NT2/D1 (cell line): ENCODE measurements at regions not wholly inside any gene's neighbourhood (a gene's known extent, or its start where the extent isn't known, plus 50 kb on each side); places are given as distances from the start of the nearest gene placed in this dataset.

ENCODE experiments used
- SUZ12 ChIP-seq: IDR thresholded peaks from 2 replicates; pipeline ENCODE4 v1.6.1; 2011; ENCODE audit not compliant: insufficient read length, insufficient read depth; ENCODE audit errors: extremely low read depth
- YY1 ChIP-seq: IDR thresholded peaks from 2 replicates; pipeline ENCODE4 v1.6.1; 2011; ENCODE audit not compliant: insufficient read length, insufficient read depth
- ZNF274 ChIP-seq: IDR thresholded peaks from 2 replicates; pipeline ENCODE4 v1.6.1; 2011; ENCODE audit warnings: mild to moderate bottlenecking, low read depth, low read length

- TF ChIP-seq YY1 (no peak), SUZ12 (no peak), ZNF274 (no peak)
These were observed 306.2 kb downstream of the GALC start for GRCh38 chr14:87686746-87687145.
